Liver (tissue), 3 donors: ENCODE measurements at regions not wholly inside any gene's neighbourhood (a gene's known extent, or its start where the extent isn't known, plus 50 kb on each side); places are given as distances from the start of the nearest gene placed in this dataset.

ENCODE experiments used
- EGR1 ChIP-seq, 2 donors: IDR thresholded peaks; 2 replicates each; pipeline ENCODE4 v1.6.1; 2016 to 2018; ENCODE audit warnings: antibody characterized with exemption in 2 of 2, low read depth in 2 of 2
- FOXA1 ChIP-seq: IDR thresholded peaks from 2 replicates; pipeline ENCODE4 v1.6.1; 2016; ENCODE audit warnings: antibody characterized with exemption
- GABPA ChIP-seq, 2 donors: IDR thresholded peaks in 1 of 2; conservative IDR thresholded peaks in 1 of 2; 2 replicates each; pipeline ENCODE4 v1.6.1; 2016; ENCODE audit warnings: antibody characterized with exemption in 2 of 2, mild to moderate bottlenecking in 1 of 2, moderate library complexity in 1 of 2
- HNF4G ChIP-seq: IDR thresholded peaks from 2 replicates; pipeline ENCODE4 v1.6.1; 2016; ENCODE audit warnings: antibody characterized with exemption
- JUND ChIP-seq, 2 donors: IDR thresholded peaks; 2 replicates each; pipeline ENCODE4 v1.6.1; 2016; ENCODE audit warnings: antibody characterized with exemption in 2 of 2
- NR2F2 ChIP-seq: IDR thresholded peaks from 2 replicates; pipeline ENCODE4 v1.6.1; 2016; ENCODE audit warnings: antibody characterized with exemption
- RAD21 ChIP-seq, 2 donors: IDR thresholded peaks; 2 replicates each; pipeline ENCODE4 v1.6.1; 2016; ENCODE audit warnings: antibody characterized with exemption in 2 of 2, mild to moderate bottlenecking in 2 of 2
- SP1 ChIP-seq: IDR thresholded peaks from 2 replicates; pipeline ENCODE4 v1.6.1; 2018; ENCODE audit warnings: antibody characterized with exemption, mild to moderate bottlenecking
- TAF1 ChIP-seq: conservative IDR thresholded peaks from 2 replicates; pipeline ENCODE4 v1.6.1; 2016; ENCODE audit warnings: antibody characterized with exemption, mild to moderate bottlenecking
- YY1 ChIP-seq: IDR thresholded peaks from 2 replicates; pipeline ENCODE4 v1.6.1; 2016; ENCODE audit warnings: antibody characterized with exemption, mild to moderate bottlenecking
- TF ChIP-seq, protein P1 (sequence below): fragments of 150-350 bp; IDR thresholded peaks from 2 replicates; pipeline ENCODE4 v1.5.1; 2017; ENCODE audit warnings: improper control_type of control experiment, low read depth, low read length; ENCODE audit not compliant: missing input control
- TF ChIP-seq, protein P2 (sequence below): IDR thresholded peaks from 2 replicates; pipeline ENCODE4 v1.6.1; 2016; ENCODE audit warnings: antibody characterized with exemption, mild to moderate bottlenecking
- TF ChIP-seq, protein P3 (sequence below): IDR thresholded peaks from 2 replicates; pipeline ENCODE4 v1.6.1; 2016; ENCODE audit warnings: antibody characterized with exemption
- TF ChIP-seq, protein P4 (sequence below): IDR thresholded peaks from 2 replicates; pipeline ENCODE4 v1.6.1; 2016; ENCODE audit warnings: antibody characterized with exemption
- donor health status: healthy.
- donor health status: healthy.

DNA sequence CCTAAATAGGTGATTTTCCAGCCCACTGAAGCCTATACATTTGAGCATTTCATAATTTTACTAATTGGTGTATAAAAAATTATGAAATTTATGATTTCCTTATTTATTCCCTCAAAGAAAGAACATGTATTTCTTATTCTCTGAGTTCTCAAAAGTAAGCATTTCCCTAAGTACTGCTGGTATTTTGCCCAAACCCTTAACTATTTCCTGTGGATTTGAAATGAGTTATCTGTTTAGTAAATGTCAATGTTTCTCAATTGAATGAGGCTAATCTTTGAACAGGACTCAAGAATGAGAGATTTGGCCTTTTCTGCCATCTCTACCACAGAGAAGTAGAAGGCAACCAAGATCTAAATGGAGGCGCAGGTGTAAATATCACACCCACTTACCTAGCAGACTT is 751.7 kb downstream of the TLE1 start:
- TF ChIP-seq, protein P1, sequence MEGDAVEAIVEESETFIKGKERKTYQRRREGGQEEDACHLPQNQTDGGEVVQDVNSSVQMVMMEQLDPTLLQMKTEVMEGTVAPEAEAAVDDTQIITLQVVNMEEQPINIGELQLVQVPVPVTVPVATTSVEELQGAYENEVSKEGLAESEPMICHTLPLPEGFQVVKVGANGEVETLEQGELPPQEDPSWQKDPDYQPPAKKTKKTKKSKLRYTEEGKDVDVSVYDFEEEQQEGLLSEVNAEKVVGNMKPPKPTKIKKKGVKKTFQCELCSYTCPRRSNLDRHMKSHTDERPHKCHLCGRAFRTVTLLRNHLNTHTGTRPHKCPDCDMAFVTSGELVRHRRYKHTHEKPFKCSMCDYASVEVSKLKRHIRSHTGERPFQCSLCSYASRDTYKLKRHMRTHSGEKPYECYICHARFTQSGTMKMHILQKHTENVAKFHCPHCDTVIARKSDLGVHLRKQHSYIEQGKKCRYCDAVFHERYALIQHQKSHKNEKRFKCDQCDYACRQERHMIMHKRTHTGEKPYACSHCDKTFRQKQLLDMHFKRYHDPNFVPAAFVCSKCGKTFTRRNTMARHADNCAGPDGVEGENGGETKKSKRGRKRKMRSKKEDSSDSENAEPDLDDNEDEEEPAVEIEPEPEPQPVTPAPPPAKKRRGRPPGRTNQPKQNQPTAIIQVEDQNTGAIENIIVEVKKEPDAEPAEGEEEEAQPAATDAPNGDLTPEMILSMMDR: no peak
- TF ChIP-seq EGR1 (IDR thresholded peaks at IDR 0.05; ENCODE audit: low read depth in 2 of 2) (no peak), NR2F2 (no peak), YY1 (no peak), JUND (IDR thresholded peaks at IDR 0.05) (no peak), RAD21 (IDR thresholded peaks at IDR 0.05) (no peak), HNF4G (no peak), SP1 (no peak), TAF1 (no peak), FOXA1 (no peak), GABPA (IDR thresholded peaks at IDR 0.05 in 1 of 2, conservative IDR thresholded peaks at IDR 0.05 in 1 of 2) (no peak)
- TF ChIP-seq, protein P2, sequence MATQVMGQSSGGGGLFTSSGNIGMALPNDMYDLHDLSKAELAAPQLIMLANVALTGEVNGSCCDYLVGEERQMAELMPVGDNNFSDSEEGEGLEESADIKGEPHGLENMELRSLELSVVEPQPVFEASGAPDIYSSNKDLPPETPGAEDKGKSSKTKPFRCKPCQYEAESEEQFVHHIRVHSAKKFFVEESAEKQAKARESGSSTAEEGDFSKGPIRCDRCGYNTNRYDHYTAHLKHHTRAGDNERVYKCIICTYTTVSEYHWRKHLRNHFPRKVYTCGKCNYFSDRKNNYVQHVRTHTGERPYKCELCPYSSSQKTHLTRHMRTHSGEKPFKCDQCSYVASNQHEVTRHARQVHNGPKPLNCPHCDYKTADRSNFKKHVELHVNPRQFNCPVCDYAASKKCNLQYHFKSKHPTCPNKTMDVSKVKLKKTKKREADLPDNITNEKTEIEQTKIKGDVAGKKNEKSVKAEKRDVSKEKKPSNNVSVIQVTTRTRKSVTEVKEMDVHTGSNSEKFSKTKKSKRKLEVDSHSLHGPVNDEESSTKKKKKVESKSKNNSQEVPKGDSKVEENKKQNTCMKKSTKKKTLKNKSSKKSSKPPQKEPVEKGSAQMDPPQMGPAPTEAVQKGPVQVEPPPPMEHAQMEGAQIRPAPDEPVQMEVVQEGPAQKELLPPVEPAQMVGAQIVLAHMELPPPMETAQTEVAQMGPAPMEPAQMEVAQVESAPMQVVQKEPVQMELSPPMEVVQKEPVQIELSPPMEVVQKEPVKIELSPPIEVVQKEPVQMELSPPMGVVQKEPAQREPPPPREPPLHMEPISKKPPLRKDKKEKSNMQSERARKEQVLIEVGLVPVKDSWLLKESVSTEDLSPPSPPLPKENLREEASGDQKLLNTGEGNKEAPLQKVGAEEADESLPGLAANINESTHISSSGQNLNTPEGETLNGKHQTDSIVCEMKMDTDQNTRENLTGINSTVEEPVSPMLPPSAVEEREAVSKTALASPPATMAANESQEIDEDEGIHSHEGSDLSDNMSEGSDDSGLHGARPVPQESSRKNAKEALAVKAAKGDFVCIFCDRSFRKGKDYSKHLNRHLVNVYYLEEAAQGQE: no peak
- TF ChIP-seq, protein P3, sequence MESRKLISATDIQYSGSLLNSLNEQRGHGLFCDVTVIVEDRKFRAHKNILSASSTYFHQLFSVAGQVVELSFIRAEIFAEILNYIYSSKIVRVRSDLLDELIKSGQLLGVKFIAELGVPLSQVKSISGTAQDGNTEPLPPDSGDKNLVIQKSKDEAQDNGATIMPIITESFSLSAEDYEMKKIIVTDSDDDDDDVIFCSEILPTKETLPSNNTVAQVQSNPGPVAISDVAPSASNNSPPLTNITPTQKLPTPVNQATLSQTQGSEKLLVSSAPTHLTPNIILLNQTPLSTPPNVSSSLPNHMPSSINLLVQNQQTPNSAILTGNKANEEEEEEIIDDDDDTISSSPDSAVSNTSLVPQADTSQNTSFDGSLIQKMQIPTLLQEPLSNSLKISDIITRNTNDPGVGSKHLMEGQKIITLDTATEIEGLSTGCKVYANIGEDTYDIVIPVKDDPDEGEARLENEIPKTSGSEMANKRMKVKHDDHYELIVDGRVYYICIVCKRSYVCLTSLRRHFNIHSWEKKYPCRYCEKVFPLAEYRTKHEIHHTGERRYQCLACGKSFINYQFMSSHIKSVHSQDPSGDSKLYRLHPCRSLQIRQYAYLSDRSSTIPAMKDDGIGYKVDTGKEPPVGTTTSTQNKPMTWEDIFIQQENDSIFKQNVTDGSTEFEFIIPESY: no peak
- TF ChIP-seq, protein P4, sequence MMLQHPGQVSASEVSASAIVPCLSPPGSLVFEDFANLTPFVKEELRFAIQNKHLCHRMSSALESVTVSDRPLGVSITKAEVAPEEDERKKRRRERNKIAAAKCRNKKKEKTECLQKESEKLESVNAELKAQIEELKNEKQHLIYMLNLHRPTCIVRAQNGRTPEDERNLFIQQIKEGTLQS: no peak
